K562 (cell line): ENCODE measurements at regions not wholly inside any gene's neighbourhood (a gene's known extent, or its start where the extent isn't known, plus 50 kb on each side); places are given as distances from the start of the nearest gene placed in this dataset.

Experiments
- ATAC-seq: fragments of 200-7000 bp; cut with Tn5 transposase; 3 replicates; pipeline ENCODE4 v1.9.1; 2020; ENCODE audit warnings: moderate library complexity
- BruUV-seq: library from RNA; stranded (reverse); fragments of 400-500 nt; replicated peaks from 2 replicates; lab custom pipeline; 2021; lab: Mats Ljungman, UMichigan
- CTCF ChIA-PET: fragments of 300-600 bp; formaldehyde crosslinking; extraction: SDS; loops from one replicate; lab custom pipeline; 2021; ENCODE audit warnings: low intra/inter-chr PET ratio; lab: Yijun Ruan, JAX
- POLR2A ChIA-PET: fragments of 300-600, 350-650 bp; sonication (Branson Sonifier 250); formaldehyde crosslinking; extraction: SDS; loops from one replicate; lab custom pipeline; 2021; ENCODE audit warnings: antibody characterized with exemption, inconsistent platforms; lab: Yijun Ruan, JAX
- DNase-seq, 4 experiments: peaks; one replicate each; pipeline versions ENCODE4 v3.0.0 to v3.0.0-alpha.2; 2011 to 2018; ENCODE audit warnings: low spot score in 3 of 4, mixed read lengths in 3 of 4; ENCODE audit errors: extremely low read depth in 1 of 4
- FAIRE-seq: peaks from 2 replicates; lab custom pipeline; 2011; peaks lifted over from hg19 to GRCh38; lab: Jason Lieb, UNC
- H2AFZ ChIP-seq: 2 replicates; pipeline ENCODE4 v1.6.0; 2011; ENCODE audit warnings: low read depth, low read length, control low read depth, inconsistent platforms
- H3K27ac ChIP-seq: fragments of 200-600 bp; 3 replicates; pipeline ENCODE4 v1.8.0; 2011; ENCODE audit warnings: low read depth, mild to moderate bottlenecking, control low read depth, inconsistent platforms, low read length, moderate library complexity, mixed read lengths; ENCODE audit errors: extremely low read depth
- H3K27me3 ChIP-seq, 2 experiments: fragments of 300-600 bp in 1 of 2; 2 replicates in 1 of 2; 3 replicates in 1 of 2; pipeline versions ENCODE4 v1.6.0 to v1.8.0; 2011; ENCODE audit warnings: inconsistent platforms in 2 of 2, low read length in 2 of 2, mild to moderate bottlenecking in 1 of 2, mixed read lengths in 1 of 2, moderate library complexity in 1 of 2; ENCODE audit not compliant: control insufficient read depth in 2 of 2, insufficient read depth in 2 of 2
- H3K36me3 ChIP-seq: fragments of 300-600 bp; 3 replicates; pipeline ENCODE4 v1.8.0; 2011; ENCODE audit warnings: mild to moderate bottlenecking, low read length, inconsistent platforms; ENCODE audit not compliant: control insufficient read depth, insufficient read depth
- H3K4me1 ChIP-seq, 2 experiments: fragments of 200-600 bp in 1 of 2; replicated peaks in 1 of 2; 2 replicates in 1 of 2; 3 replicates in 1 of 2; pipeline versions ENCODE4 v1.5.1 to v1.8.0; 2011; ENCODE audit warnings: inconsistent platforms in 2 of 2, low read length in 2 of 2, mild to moderate bottlenecking in 1 of 2, mixed read lengths in 1 of 2, moderate library complexity in 1 of 2; ENCODE audit not compliant: control insufficient read depth in 2 of 2, insufficient read depth in 2 of 2
- H3K4me2 ChIP-seq: 2 replicates; pipeline ENCODE4 v1.6.1; 2011; ENCODE audit warnings: low read length, control low read depth, inconsistent platforms, mixed read lengths; ENCODE audit not compliant: insufficient read depth
- H3K4me3 ChIP-seq: fragments of 200-600 bp; sonication (generic), shearing (Covaris generic); 2 replicates; pipeline ENCODE4 v1.5.1; 2016; ENCODE audit warnings: control low read depth, inconsistent platforms
- H3K79me2 ChIP-seq: fragments of 200-600 bp; 3 replicates; pipeline ENCODE4 v1.8.0; 2011; ENCODE audit warnings: low read length, inconsistent platforms; ENCODE audit not compliant: control insufficient read depth, insufficient read depth
- H3K9ac ChIP-seq, 2 experiments: 2 replicates each; pipeline versions ENCODE4 v1.6.0 to v1.6.1; 2011; ENCODE audit warnings: low read depth in 2 of 2, low read length in 2 of 2, control low read depth in 1 of 2, inconsistent platforms in 1 of 2, mild to moderate bottlenecking in 1 of 2, mixed read lengths in 1 of 2; ENCODE audit not compliant: insufficient read depth in 1 of 2
- H3K9me1 ChIP-seq: one replicate; pipeline ENCODE4 v1.6.0; 2011; ENCODE audit warnings: inconsistent platforms, mild to moderate bottlenecking, low read length, moderate library complexity; ENCODE audit not compliant: control insufficient read depth, insufficient read depth
- H3K9me3 ChIP-seq: replicated peaks from 2 replicates; pipeline ENCODE4 v1.5.1; 2011; ENCODE audit warnings: low read depth, low read length, inconsistent platforms; ENCODE audit not compliant: control insufficient read depth, insufficient read depth
- H4K20me1 ChIP-seq: replicated peaks from 2 replicates; pipeline ENCODE4 v1.6.1; 2011; ENCODE audit warnings: low read length, inconsistent platforms, mixed read lengths; ENCODE audit not compliant: control insufficient read depth, insufficient read depth
- FOS ChIP-seq: IDR thresholded peaks from 3 replicates; pipeline ENCODE4 v1.6.1; 2011; ENCODE audit not compliant: insufficient read length; ENCODE audit errors: extremely low read depth
- FOXA1 ChIP-seq: fragments of 450-650 bp; IDR thresholded peaks from 2 replicates; pipeline ENCODE4 v1.6.1; 2016; ENCODE audit warnings: mild to moderate bottlenecking, borderline replicate concordance
- HDAC3 ChIP-seq: fragments of 450-650 bp; IDR thresholded peaks from 2 replicates; pipeline ENCODE4 v1.6.1; 2018; ENCODE audit warnings: borderline replicate concordance, mild to moderate bottlenecking, moderate library complexity; ENCODE audit not compliant: partially characterized antibody
- HNRNPLL ChIP-seq: fragments of 200-400 bp; formaldehyde crosslinking; IDR thresholded peaks from 2 replicates; pipeline ENCODE4 v1.6.1; 2017; ENCODE audit warnings: low read length, low read depth, mild to moderate bottlenecking; ENCODE audit not compliant: poor library complexity, severe bottlenecking
- POLR2H ChIP-seq: IDR thresholded peaks from 2 replicates; pipeline ENCODE4 v1.6.1; 2016; ENCODE audit warnings: missing genetic modification characterization, low read depth, mild to moderate bottlenecking, control low read depth, missing compliant biosample characterization, moderate library complexity
- PTTG1 ChIP-seq: fragments of 450-650 bp; IDR thresholded peaks from 2 replicates; pipeline ENCODE4 v1.6.1; 2016; ENCODE audit warnings: low read depth, mild to moderate bottlenecking, missing genetic modification characterization, missing compliant biosample characterization
- SREBF2 ChIP-seq: sonication (generic); formaldehyde crosslinking; IDR thresholded peaks from 2 replicates; pipeline ENCODE4 v1.4.0; 2020; ENCODE audit warnings: mild to moderate bottlenecking, missing genetic modification reagents
- ZFP30 ChIP-seq: fragments of 250-450 bp; sonication (Bioruptor Pico); IDR thresholded peaks from 2 replicates; pipeline ENCODE4 v1.8.0; 2022; ENCODE audit warnings: moderate library complexity, mild to moderate bottlenecking, inconsistent platforms, borderline replicate concordance
- WGBS: fragments of 100-300 bp; shearing (Covaris generic); methylation state at CpG from one replicate; pipeline ENCODE4 v1.1.6; 2016; ENCODE audit warnings: low coverage, mixed read lengths; ENCODE audit not compliant: insufficient coverage; ENCODE audit errors: missing lambda C conversion rate; 5-methylcytosine and 5-hydroxymethylcytosine counted together
- in situ Hi-C: fragments of 300-500 bp; cut with MboI; formaldehyde crosslinking; loops from 4 replicates; pipeline ENCODE4 v1.15.0; 2018; ENCODE audit warnings: inconsistent platforms, mixed read lengths
- intact Hi-C: fragments of 100-400 bp; cut with micrococcal nuclease; formaldehyde crosslinking; loops from 2 replicates; pipeline ENCODE4 v1.14.2; 2022

DNA sequence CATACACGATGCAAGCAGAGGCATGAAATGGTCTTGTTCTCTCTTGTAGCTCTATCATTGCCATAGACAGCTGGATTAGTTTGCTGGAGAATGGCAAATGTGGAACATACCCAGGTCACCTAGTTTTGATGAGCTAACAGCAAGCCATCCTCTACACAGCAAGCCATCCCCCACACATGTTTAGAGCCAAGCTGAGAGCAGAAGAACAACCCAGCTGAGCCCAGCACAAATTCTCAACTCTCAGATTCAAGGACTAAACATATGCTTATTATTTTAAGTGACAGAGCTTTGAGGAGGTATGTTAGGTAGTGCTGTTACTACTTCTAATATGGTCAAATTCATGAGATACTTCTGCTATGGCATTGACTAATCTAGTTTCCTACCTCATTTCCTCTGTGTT, 230.3 kb downstream of the OTOR start:
- H3K9me3 ChIP-seq, result no peaks in the 10 kb centered on the region
- no peak for DNase-seq
- no peaks in the 10 kb centered on the region for H4K20me1 ChIP-seq
- H2AFZ ChIP-seq, result no peak overlapping the region
- no peak for TF ChIP-seq PTTG1 (tag)
- H3K4me3 ChIP-seq, result no peak overlapping the region
- no peaks in the 10 kb centered on the region for H3K4me1 ChIP-seq
- POLR2A ChIA-PET, result no interaction called here
- H3K36me3 ChIP-seq, result no peaks in the 10 kb centered on the region
- in situ Hi-C loops (no loop called here), intact Hi-C loops (no loop called here)
- no peak overlapping the region for H3K4me2 ChIP-seq
- ATAC-seq, result no peak
- no peak for FAIRE-seq
- CTCF ChIA-PET, result no interaction called here
- no peaks in the 10 kb centered on the region for H3K79me2 ChIP-seq
- no peak overlapping the region for H3K9ac ChIP-seq
- H3K27ac ChIP-seq, result no peak overlapping the region
- H3K27me3 ChIP-seq, result no peaks in the 10 kb centered on the region
- H3K9me1 ChIP-seq, result no peaks in the 10 kb centered on the region
- BruUV-seq, result no TSS peak
- 0% methylated on average over 1 of the region's 1 CpG for WGBS

DNA sequence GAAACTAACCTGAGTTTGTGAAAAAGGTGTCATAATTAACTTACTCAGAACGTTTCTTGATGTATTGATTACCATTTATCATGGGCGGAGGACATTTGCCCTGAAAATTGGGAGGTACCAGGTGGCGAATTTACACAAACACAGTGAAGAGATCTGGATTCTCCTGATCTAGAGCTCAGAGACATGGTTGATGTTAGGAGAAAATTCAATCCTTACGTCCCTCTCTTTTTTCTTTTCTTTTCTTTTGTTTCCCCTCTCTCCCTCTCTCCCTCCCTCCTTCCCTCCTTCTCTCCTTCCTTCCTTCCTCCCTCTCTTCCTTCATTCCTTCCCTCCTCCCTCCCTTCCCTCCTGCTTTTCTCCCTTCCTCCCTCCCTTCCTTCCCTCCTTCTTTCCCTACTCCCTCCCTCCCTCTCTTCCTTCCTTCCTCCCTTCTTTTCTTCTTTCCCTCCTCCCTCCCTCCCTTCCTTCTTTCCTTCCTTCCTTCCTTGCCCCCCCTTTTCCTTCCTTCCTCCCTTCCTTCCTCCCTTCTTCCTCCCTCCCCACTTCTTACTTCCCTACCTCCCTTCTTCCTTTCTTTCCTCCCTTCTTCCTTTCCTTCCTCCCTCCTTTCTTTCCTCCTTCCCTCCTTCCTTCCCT, 234.1 kb downstream of the OTOR start:
- Histone ChIP-seq H4K20me1 (no peaks in the 10 kb centered on the region), H3K36me3 (no peaks in the 10 kb centered on the region), H2AFZ (no peak overlapping the region), H3K9me3 (no peaks in the 10 kb centered on the region), H3K79me2 (no peaks in the 10 kb centered on the region), H3K4me3 (no peak overlapping the region), H3K27ac (no peak overlapping the region), H3K4me1 (no peaks in the 10 kb centered on the region), H3K27me3 (no peaks in the 10 kb centered on the region), H3K9me1 (no peaks in the 10 kb centered on the region), H3K9ac (no peak overlapping the region), H3K4me2 (no peak overlapping the region)
- 0% methylated on average over 3 of the region's 4 CpGs for WGBS
- ChIA-PET POLR2A (no interaction called here), CTCF (no interaction called here)
- in situ Hi-C loops, result no loop called here
- intact Hi-C loops, result no loop called here
- no peak for FAIRE-seq
- BruUV-seq, result no TSS peak
- TF ChIP-seq HDAC3, result no peak
- no peak for TF ChIP-seq FOXA1
- no peak for TF ChIP-seq FOS
- no peak for TF ChIP-seq ZFP30 (CRISPR knock-in tag)
- no peak for TF ChIP-seq POLR2H (tag)
- TF ChIP-seq HNRNPLL, result no peak
- no peak for TF ChIP-seq SREBF2 (CRISPR knock-in tag)
- TF ChIP-seq, all 486 proteins: peak for 0
- ATAC-seq (no peak), DNase-seq (no peak)
